ENCODE measurements at regions not wholly inside any gene's neighbourhood (a gene's known extent, or its start where the extent isn't known, plus 50 kb on each side); places are given as distances from the start of the nearest gene placed in this dataset.

DNA sequence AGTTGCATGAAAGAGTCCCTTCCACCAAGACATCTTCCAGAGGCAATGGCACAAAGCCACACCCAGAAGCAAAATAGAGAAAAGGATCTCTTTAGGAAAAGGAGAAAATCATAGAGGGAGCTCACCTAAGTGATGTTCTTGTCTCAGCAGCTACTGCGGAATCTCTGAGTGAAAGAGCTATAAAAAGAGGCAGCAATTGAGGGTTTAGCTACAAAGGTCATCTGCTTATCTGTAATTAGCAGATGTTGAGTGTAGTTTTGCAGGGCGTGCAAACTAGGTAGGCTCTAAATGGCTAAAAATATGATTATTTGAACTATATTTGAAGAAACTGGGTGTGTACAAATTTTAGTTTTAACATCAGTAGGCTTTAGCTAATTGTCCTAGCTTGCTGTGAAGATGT, 276.0 kb downstream of the HS3ST1 start:
- TF ChIP-seq, protein P1, sequence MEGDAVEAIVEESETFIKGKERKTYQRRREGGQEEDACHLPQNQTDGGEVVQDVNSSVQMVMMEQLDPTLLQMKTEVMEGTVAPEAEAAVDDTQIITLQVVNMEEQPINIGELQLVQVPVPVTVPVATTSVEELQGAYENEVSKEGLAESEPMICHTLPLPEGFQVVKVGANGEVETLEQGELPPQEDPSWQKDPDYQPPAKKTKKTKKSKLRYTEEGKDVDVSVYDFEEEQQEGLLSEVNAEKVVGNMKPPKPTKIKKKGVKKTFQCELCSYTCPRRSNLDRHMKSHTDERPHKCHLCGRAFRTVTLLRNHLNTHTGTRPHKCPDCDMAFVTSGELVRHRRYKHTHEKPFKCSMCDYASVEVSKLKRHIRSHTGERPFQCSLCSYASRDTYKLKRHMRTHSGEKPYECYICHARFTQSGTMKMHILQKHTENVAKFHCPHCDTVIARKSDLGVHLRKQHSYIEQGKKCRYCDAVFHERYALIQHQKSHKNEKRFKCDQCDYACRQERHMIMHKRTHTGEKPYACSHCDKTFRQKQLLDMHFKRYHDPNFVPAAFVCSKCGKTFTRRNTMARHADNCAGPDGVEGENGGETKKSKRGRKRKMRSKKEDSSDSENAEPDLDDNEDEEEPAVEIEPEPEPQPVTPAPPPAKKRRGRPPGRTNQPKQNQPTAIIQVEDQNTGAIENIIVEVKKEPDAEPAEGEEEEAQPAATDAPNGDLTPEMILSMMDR (conservative IDR thresholded peaks at IDR 0.05; ENCODE audit: low read length): no peak
- TF ChIP-seq EZH2phosphoT487 (IDR thresholded peaks at IDR 0.05; ENCODE audit: borderline replicate concordance): no peak

Measured in Loucy (cell line).